GM23338 (cell line): ENCODE measurements at regions not wholly inside any gene's neighbourhood (a gene's known extent, or its start where the extent isn't known, plus 50 kb on each side); places are given as distances from the start of the nearest gene placed in this dataset.

Experiments used
- CREB1 ChIP-seq: fragments of 250-450 bp; sonication (Bioruptor Pico); IDR thresholded peaks from 2 replicates; pipeline ENCODE4 v1.5.0; 2020; ENCODE audit warnings: low read depth, mild to moderate bottlenecking, moderate library complexity
- POLR2AphosphoS5 ChIP-seq: IDR thresholded peaks from 2 replicates; pipeline ENCODE4 v1.6.1; 2016; ENCODE audit warnings: antibody characterized with exemption, low read depth
- TF ChIP-seq, protein P1 (sequence below), 2 experiments: fragments of 200-600 bp in 1 of 2; sonication (generic) in 1 of 2; conservative IDR thresholded peaks; 2 replicates each; pipeline versions ENCODE4 v1.5.1 to v1.6.1; 2016 to 2017; ENCODE audit warnings: antibody characterized with exemption in 2 of 2, low read depth in 2 of 2, mild to moderate bottlenecking in 2 of 2, moderate library complexity in 1 of 2

DNA sequence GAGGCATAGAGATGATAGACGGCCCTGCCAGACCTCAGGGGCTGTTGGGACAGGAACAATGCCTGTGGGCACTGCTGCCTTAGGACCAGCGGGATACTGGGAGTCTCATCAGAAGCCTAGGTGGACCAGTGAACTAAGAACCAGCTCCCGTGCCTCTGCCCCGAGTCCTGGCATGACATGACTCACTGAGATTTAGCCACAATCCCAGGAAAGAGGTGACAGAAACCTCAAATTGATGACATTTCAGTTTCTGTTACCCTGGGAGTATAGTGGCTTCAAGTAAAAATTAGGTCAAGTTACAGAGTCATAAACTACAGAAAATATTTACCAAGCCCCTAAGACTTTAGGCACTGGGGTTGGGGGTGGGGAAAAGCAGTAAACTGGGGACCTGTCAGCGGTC is 74.6 kb upstream of the GADD45A start:
- TF ChIP-seq, protein P1, sequence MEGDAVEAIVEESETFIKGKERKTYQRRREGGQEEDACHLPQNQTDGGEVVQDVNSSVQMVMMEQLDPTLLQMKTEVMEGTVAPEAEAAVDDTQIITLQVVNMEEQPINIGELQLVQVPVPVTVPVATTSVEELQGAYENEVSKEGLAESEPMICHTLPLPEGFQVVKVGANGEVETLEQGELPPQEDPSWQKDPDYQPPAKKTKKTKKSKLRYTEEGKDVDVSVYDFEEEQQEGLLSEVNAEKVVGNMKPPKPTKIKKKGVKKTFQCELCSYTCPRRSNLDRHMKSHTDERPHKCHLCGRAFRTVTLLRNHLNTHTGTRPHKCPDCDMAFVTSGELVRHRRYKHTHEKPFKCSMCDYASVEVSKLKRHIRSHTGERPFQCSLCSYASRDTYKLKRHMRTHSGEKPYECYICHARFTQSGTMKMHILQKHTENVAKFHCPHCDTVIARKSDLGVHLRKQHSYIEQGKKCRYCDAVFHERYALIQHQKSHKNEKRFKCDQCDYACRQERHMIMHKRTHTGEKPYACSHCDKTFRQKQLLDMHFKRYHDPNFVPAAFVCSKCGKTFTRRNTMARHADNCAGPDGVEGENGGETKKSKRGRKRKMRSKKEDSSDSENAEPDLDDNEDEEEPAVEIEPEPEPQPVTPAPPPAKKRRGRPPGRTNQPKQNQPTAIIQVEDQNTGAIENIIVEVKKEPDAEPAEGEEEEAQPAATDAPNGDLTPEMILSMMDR (conservative IDR thresholded peaks at IDR 0.05; ENCODE audit: low read depth in 2 of 2) = no peak
- no peak for TF ChIP-seq POLR2AphosphoS5
- TF ChIP-seq CREB1 (CRISPR knock-in tag) = no peak
